ENCODE measurements at regions not wholly inside any gene's neighbourhood (a gene's known extent, or its start where the extent isn't known, plus 50 kb on each side); places are given as distances from the start of the nearest gene placed in this dataset.
"Not testable (repeated sequence)": the region's sequence is repeated elsewhere in the genome, so short reads cannot be mapped to it uniquely, and the experiment has no call there.

DNA sequence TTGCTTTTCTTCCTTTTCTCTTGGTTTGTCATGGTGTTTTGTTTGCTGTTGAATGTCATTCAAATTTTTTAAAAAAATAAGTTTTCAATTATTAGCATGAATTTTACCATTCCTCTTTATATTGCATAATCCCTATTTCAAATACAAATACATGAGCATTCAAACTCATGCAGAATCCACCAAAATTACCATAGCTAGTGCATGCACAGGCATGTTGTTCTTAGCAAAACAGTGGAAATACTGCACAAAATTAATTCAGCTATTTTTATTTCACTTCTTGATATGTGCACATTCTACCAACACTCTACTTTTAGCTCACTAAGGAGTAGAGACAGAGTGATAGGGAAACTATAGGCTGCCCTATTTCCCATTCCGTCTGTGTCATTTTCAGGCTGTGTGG, 670.1 kb upstream of the LRRN3 start:
- no peak for DNase-seq

DNA sequence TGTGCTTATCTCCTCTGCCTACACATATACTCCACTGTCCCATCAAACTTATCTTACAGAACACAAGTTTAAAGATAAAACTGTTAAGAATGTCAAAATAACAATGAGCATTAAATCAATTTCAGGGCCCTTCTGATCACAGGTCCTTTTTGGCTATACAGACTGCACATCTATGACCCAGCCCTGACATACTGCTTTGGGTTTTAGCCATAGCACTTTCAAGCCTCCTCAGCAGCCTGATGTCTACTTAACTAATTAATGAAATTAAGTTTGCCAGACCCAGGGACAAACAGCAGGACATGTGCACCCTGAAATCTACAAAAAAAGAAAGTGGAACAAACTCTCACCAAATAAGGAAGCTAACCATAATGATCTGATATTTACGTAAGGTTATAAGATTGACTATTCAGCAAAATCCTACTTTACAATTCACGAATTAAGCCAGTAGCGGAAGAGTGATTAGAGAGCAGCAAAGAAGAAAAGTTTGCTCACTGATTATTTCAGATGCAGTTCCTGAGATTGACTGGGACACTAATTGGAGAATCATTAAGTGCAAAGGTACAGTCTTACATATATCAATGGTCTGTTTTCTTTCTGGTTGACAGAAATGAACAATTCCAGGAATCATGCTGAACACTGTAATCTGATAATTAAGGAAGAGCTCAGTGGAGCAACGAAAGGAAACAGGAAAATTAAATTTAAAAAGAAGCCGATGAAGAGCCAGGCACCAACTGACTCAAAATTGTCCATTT, 669.3 kb upstream of the LRRN3 start:
- DNase-seq = no peak

DNA sequence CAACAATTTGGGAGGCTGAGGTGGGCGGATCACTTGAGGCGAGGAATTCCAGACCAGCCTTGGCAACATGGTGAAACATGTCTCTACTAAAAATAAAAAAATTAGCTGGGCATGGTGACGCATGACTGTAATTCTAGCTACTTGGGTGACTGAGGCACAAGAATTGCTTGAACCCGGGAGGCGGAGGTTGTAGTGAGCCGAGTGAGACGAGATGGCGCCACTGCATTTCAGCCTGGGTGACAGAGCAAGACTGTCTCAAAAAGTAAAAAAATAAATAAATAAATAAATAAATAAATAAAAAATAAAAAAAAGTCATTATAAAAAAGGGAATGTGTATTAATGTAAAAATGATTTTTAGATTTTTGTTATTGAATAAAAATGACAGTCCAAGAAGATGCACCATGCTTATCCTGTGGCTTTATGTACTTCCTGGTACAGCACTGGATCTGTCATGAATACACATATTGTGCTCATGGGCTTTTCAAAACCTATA, 658.8 kb upstream of the LRRN3 start:
- no peak for DNase-seq

DNA sequence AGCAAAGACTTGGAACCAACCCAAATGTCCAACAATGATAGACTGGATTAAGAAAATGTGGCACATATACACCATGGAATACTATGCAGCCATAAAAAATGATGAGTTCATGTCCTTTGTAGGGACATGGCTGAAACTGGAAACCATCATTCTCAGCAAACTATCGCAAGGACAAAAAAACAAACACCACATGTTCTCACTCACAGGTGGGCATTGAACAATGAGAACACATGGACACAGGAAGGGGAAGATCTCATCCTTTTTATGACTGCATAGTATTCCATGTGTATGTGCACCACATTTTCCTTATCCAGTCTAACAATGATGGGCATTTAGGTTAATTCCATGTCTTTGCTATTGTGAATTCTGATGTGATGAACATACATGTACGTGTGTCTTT, 652.0 kb upstream of the LRRN3 start:
- not testable (repeated sequence) for DNase-seq

DNA sequence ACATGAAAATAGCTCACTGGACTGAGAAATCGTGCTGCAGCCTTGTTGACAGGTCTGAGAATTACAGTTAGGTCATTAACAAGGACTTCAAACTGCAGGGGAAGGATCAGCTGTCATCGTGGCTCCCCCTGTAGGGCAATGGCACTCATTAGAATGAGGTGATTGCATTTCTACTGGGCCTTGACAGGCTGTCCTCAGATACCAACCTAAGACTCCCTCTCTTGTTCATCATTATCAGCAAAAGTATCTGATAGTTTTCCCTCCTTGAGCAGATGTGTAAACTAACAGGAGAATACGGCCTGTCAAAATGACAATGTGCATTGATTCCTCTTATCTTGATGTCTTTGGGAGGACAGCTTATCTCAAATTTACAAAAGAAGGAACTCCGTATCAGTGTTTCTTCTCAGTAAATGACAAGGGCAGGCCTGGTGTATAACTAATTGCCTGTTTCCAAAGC, 648.5 kb upstream of the LRRN3 start:
- DNase-seq = peak; percentile 25

DNA sequence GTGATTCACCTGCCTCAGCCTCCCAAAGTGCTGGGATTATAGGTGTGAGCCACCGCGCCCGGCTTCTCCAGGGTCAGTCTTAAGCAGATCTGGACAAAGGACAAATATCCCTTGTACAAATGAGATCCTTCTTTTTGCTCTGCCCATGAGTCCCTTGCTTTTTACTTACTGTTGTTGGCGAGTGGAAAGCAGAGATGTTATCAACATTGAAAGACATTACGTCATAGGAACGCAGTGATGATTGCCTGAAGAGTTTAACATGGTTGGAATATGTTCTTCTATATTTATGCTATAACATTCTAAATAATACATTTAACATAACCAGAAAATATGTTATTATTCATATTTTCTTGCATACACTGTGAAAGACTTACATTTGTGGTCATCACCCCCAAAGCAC, 644.3 kb upstream of the LRRN3 start:
- DNase-seq = no peak

DNA sequence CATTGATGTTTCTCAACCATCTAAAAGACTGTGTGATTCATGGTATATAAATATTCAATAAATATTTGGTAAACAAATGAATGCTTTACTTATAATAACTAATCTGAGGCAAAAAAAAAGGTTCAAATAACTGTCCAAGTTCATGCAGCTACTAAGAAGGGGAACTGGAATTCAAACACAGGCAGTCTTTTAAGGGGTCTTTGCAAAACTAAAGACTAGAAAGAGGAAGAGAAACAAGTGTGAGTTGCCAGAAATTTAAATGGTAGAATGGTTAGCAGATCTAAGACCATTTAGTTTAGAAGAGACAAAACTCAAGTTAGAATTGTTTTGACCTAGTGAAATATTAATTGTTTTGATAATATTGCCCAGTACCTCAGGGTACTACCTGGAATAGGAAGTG, 642.0 kb upstream of the LRRN3 start:
- no peak for DNase-seq

DNA sequence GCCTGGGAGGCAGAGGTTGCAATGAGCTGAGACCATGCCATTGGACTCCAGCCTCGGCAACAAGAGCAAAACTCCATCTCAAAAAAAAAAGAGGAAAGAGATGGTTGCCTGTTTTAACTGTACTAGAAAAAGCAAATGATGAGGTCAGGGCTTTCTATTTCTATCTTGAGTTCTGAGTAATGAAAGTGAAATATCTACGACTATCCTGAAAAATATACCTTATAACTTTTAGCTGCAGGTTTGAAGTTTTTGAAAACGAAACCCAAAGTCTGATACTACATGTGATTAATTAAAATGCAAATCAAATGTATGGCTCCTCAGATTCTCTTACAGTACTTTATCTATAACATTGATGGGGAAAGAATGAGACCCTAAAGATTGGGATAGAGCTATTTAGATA, 636.2 kb upstream of the LRRN3 start:
- no peak for DNase-seq

DNA sequence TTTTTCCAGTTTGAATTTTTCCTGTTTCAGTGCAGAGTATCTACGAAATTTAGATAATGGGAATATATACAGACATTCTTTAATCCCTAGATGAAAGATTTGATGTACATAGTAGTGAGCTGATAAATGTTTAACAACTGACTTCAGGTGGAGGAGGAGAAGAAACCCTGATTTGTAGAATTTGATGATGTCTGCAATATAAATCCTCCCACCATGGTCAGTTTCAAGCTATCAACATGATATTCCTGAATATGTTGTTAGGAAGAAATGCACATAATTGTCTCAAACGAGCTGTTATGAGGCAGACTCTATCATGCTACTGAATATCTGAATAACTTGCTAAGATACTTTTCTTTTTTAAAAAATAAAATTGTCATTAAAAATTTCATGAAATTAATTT, 629.3 kb upstream of the LRRN3 start:
- no peak for DNase-seq

DNA sequence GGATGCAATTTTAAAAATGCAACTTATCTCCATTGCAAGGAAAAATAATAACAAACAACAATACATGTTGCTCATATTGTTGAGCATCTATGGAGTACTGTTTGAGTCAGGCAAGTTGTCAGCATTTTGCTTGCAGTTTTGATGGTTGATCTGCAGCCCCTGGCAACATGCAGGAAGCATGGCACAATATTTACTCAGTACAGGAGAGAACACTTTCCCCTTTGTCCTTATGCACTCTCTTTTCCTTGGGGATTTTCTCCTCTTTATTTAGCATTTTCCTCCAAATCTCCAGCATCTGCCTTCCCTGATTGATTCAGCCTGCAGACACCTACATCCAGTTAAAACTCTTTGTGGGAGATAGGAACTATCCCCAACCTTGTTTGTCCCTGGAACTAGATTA, 620.5 kb upstream of the LRRN3 start:
- DNase-seq = no peak

DNA sequence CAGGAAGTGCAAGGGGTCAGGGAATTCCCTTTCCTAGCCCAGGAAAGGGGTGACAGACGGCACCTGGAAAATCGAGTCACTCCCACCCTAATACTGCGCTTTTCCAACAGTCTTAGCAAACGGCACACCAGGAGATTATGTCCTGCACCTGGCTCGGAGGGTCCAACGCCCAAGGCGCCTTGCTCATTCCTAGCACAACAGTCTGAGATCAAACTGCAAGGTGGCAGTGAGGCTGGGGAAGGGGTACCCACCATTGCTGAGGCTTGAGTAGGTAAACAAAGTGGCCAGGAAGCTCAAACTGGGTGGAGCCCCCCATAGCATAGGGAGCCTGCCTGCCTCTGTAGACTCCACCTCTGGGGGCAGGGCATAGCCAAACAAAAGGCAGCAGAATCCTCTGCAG, 618.5 kb upstream of the LRRN3 start:
- DNase-seq = not testable (repeated sequence)

DNA sequence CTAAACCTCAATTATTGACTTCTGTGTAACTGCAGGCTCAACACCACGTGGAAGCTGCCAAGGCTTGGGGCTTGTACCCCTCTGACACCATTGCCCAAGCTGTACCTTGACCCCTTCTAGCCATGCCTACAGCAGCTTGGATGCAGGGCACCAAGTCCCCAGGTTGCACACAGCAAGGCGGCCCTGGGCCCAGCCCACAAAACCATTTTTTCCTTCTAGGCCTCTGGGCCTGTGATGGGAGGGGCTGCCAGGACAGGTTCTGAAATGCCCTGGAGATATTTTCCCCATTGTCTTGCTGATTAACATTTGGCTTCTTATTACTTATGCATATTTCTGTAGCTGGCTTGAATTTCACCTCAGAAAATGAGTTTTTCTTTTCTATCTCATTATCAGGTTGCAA, 610.0 kb upstream of the LRRN3 start:
- no peak for DNase-seq

DNA sequence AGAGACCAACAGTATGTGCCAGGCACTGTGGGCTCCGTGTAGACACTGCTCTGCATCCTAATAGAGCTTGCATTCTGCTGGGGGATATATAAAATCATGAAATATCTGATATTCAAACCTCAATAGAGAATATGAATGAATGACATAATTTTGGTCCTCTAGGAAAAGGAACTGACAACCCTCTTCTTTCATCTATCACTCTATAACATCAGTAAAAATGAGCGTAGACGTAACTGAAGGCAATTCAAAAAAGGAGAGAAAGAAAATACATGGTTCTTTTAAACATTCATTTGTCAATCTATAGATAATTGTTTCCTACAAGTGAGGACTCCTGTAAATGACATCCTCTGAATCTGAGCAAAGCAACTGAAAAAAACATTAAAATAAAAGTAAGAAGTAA, 607.4 kb upstream of the LRRN3 start:
- no peak for DNase-seq

DNA sequence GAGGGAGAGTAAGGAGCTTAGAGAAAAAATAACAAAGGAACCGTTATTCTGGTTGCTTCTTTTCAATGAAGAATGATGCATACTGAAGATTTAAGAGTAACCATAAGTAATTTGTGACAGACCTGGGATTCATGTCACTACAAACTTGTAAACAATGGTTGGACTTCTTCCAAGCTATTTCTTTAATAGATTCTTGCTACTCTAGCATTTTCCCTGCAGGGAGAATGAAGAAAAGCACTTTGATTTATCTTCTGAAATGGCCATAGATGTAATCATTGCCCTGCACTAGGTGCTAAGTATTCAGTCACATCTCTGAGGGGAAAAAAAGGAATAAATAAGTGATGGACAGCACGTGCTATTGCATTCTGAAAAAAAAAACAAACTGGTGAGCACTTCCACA, 606.6 kb upstream of the LRRN3 start:
- no peak for DNase-seq

DNA sequence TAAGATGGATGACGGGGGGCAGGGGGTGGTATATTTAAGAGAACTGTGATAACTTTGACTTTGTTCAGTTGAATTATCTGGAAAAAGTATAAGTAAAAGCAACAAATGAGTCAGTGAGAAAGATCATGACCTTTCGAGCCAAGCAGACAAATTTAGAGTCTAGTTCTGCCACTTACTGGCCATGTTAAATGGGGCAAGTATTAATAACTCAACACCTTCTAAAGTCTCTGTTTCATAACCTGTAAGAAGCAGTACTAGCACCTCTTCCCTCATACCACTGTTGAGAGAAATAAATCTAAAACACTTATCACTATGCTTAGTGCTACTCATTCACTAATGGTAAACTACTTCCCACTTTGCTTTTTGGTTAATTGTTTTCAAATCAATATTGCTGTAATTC, 604.4 kb upstream of the LRRN3 start:
- no peak for DNase-seq

DNA sequence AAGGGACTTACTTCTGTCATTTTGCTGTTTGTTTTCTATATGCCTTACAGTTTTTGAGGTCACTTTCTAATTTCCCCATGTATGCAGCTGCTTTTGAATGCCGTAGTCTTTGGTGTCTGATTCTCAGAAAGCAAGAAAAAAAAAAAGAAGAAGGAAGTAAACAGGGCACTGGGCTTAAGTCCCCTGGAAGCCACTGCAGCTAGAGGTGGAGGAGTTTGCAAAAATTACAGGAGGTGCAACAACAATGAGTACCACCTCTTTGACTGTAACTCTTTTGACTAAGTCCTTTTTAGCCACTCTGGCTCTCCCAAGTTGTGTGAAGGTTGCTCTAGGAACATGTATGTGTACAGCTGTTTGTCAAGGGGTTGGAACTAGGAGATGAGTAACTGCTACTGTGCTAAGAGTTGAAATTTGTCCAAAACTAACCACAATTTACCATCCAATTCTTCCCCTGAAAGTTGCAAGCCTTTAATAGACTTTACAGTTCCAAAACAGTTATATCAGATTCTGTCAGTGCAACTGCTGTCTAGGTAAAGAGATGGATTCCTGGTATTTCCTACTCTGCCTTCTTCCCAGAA, 588.0 kb upstream of the LRRN3 start:
- no peak for DNase-seq

DNA sequence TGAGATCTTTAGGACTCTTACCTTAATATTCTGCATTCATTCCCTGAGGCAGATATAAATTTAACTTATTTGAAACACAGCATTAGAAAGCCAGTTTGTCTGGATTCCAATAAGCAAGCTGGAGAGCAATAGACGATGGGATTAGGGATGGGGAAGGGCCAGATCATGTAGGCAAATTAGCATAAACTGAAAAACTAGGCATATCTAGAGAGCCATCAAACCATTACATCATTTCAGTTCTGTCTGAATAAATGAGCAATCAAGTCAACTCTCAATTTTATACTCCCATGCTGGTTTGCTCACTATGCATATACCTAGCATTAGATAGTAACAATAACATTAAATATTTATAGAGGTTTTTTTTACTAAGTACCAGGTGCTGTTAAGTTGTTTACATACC, 583.6 kb upstream of the LRRN3 start:
- DNase-seq = no peak

DNA sequence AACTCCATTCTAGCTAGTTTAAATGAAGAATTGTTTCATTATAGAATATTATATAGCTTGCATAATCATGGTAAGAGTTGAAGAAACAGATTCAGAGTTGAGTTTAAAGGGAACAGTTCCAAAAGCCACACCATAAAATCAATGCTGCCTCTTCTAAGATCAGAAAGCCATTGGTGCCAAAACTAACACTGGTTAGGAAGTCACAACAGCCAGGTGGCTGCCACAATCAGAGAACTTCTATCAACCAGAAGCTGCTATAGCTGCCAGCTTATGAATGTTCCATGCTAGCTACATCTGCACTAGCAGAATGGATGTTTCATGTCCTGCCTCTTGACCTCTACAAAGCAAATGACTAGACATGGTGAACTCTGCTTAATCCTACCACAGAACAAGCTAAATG, 583.1 kb upstream of the LRRN3 start:
- no peak for DNase-seq

DNA sequence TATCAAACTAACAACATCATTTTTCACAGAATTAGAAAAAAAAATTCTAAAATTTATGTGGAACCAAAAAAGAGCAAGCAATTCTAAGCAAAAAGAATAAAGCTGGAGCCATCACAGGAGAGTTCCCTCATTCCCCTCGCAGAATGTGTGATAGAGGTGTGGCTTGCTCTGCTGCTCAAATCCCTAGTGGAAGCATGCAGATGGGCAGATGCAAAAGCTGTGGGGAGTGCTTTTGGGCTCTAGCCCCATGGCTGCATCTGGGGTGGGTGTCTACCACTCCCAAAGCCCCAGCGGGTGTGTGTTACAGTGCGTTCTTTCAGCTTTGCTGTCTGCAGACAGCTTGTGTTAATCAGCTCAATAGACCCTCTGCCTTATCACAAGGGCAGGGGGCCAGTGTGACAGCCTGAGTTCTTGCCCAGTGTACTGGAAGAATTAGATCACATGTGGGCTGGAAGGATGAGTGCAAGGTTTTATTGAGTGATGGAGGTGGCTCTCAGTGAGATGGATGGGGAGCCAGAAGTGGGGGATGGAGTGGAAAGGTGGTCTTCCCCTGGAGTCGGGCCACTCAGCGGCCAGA, 575.9 kb upstream of the LRRN3 start:
- not testable (repeated sequence) for DNase-seq

DNA sequence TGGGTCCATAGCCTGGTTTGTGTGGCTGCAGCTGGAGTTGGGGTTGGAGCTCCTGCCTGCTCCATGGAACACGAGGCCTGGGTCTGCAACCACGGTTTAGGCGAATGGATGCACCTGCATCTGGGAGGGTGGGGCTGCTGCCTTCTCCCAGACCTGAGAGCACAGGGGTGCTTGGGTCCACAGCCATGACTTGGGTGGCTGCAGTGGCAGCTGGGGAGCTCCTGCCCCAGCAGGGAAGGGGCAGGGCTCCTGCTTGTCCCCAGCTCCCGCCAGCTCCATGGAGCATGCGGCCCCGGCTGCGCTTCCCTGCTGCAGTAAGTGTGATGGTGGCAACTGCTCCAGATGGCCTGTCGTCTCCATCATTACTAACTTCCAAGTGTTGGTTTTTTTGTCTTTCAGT, 571.1 kb upstream of the LRRN3 start:
- no peak for DNase-seq

DNA sequence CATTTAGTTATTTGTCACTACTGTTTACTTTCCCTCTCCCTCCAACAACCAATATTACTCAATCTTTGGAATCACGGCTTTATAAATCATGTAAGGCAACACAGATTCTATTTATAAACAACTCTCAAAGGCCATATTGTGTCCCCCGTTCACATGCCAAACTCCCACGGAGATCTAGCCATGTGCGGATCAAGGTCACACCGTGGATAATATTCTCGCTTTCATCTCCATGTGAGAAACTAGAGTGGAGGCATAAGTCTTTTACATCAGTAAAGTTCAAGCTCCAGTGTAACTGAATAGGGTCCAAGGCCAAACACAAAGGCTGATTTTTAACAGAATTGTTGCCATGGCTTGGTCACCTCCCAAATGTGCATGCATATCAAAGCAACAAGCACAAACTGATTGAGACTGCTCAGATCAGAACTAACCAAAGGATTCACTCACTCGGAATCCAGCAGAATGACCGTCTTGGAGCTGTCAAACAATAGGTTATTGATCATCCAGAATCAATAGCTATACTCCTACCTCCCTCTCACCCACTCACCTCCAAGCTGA, 569.5 kb upstream of the LRRN3 start:
- no peak for DNase-seq

DNA sequence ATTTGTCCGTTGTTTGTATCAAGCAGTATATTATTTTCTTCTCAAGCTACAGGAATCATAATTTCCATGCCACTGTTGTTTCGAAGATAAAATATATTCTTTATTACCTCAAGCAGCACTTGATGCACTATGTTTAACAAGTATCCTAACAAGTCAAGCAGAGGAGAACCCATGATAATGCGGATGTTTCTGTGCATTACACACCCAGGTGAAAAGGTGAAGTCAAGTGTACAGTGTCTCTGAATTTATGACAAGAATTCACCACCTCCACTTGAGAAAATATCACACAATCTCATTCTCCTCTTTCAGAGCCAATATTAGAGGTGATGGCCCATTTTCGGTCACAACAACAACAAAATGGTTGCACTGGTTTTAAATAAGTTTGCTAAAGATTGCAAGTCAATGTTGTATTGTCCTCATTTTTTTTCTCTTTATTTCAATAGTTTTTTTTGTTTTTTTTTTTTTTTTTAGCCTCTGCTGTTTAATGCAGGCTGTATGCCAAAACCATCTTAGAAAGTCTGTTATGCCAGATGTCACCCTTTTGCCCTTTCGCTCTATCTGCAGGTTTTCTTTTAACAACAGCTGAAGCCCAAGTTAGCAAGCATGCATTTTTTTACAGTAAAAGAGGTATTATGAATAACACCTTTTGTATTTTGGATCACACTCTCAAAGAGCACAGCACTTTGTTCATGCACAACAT, 568.7 kb upstream of the LRRN3 start:
- DNase-seq = peak; percentile 10

DNA sequence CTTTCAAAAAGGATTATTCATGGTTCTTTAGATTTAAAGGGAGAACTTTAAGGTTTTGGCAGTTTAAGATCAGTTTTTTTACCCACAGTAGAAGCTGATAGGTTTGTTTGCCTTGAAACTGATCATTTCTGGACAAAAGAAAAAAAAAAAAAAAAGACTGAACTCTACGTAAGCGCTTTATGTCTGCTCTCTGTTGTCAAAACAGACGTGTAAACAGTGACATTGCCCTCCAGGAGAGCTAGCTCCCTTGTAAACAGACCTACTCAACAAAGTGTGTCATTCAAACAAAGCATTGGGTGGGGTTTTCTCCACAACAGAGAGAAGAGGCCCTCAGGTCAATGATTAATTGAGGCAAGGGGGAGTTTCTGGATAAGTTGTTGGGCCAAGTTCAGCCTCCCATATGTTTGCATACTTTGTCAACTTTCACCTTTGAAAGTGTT, 568.1 kb upstream of the LRRN3 start:
- peak; percentile 39 for DNase-seq

Measured in NCI-H510A treated with DMSO at 0.1 percent for 48 hours (cell line).